Upper lobe of left lung (tissue), 6 donors: ENCODE measurements at regions not wholly inside any gene's neighbourhood (a gene's known extent, or its start where the extent isn't known, plus 50 kb on each side); places are given as distances from the start of the nearest gene placed in this dataset.

Source experiments
- ATAC-seq, 2 donors: fragments of 200-7000 bp; cut with Tn5 transposase; one replicate each; pipeline ENCODE4 v1.9.1; 2022; ENCODE audit warnings: mild to moderate bottlenecking in 2 of 2, moderate library complexity in 2 of 2; ENCODE audit not compliant: low FRiP score in 2 of 2
- DNase-seq, 2 donors: peaks; one replicate each; pipeline ENCODE4 v3.0.0-alpha.2; 2019 to 2020
- H3K27ac ChIP-seq, 4 donors: fragments of 200-600 bp; sonication (generic); one replicate each; pipeline ENCODE4 v1.5.1; 2016 to 2019
- H3K27me3 ChIP-seq, 4 donors: fragments of 200-600 bp; sonication (generic); one replicate each; pipeline ENCODE4 v1.5.1; 2017 to 2019
- H3K36me3 ChIP-seq, 4 donors: fragments of 200-600 bp; sonication (generic); one replicate each; pipeline ENCODE4 v1.5.1; 2016 to 2019
- H3K4me1 ChIP-seq, 4 donors: fragments of 200-600 bp; sonication (generic); one replicate each; pipeline ENCODE4 v1.5.1; 2018 to 2019
- H3K4me3 ChIP-seq, 4 donors: fragments of 200-600 bp; sonication (generic); one replicate each; pipeline ENCODE4 v1.5.1; 2017 to 2019; ENCODE audit warnings: mild to moderate bottlenecking in 2 of 4, moderate library complexity in 1 of 4
- H3K9me3 ChIP-seq, 4 donors: fragments of 200-600 bp; sonication (generic); one replicate each; pipeline ENCODE4 v1.5.1; 2018 to 2019
- EP300 ChIP-seq, 4 donors: sonication (generic); formaldehyde crosslinking; IDR thresholded peaks; one replicate each; pipeline ENCODE4 v1.5.1; 2017; ENCODE audit warnings: antibody characterized with exemption in 4 of 4, control low read depth in 2 of 4
- POLR2A ChIP-seq, 4 donors: fragments of 450-650 bp; IDR thresholded peaks; one replicate each; pipeline ENCODE4 v1.5.1; 2016 to 2017; ENCODE audit warnings: antibody characterized with exemption in 4 of 4, mild to moderate bottlenecking in 2 of 4
- POLR2AphosphoS5 ChIP-seq, 2 donors: sonication (generic); formaldehyde crosslinking; IDR thresholded peaks; one replicate each; pipeline ENCODE4 v1.5.1; 2017; ENCODE audit warnings: antibody characterized with exemption in 2 of 2
- WGBS, 2 donors: methylation state at CpG; one replicate each; pipeline ENCODE4 v1.1.5; 2017 to 2018; 5-methylcytosine and 5-hydroxymethylcytosine counted together
- TF ChIP-seq, protein P1 (sequence below), 6 experiments: fragments of 450-650 bp in 4 of 6; fragments of 200-600 bp in 2 of 6; sonication (generic) in 2 of 6; IDR thresholded peaks; one replicate each; pipeline ENCODE4 v1.5.1; 2016 to 2019; ENCODE audit warnings: antibody characterized with exemption in 6 of 6
- donor health status: DM: no; HTN: no; CAD: no; lungs with moderate emphysema.
- donor health status: DM: no; HTN: yes; CAD: no; lungs with severe emphysema.

- H3K27ac ChIP-seq: no peak overlapping the region
- ATAC-seq (no peak), DNase-seq (no peak)
- no peak overlapping the region for H3K4me3 ChIP-seq
- TF ChIP-seq, protein P1, sequence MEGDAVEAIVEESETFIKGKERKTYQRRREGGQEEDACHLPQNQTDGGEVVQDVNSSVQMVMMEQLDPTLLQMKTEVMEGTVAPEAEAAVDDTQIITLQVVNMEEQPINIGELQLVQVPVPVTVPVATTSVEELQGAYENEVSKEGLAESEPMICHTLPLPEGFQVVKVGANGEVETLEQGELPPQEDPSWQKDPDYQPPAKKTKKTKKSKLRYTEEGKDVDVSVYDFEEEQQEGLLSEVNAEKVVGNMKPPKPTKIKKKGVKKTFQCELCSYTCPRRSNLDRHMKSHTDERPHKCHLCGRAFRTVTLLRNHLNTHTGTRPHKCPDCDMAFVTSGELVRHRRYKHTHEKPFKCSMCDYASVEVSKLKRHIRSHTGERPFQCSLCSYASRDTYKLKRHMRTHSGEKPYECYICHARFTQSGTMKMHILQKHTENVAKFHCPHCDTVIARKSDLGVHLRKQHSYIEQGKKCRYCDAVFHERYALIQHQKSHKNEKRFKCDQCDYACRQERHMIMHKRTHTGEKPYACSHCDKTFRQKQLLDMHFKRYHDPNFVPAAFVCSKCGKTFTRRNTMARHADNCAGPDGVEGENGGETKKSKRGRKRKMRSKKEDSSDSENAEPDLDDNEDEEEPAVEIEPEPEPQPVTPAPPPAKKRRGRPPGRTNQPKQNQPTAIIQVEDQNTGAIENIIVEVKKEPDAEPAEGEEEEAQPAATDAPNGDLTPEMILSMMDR (IDR thresholded peaks at IDR 0.05): no peak
- TF ChIP-seq POLR2A (IDR thresholded peaks at IDR 0.05): no peak
- no peak for TF ChIP-seq POLR2AphosphoS5 (IDR thresholded peaks at IDR 0.05)
- no peak for TF ChIP-seq EP300 (IDR thresholded peaks at IDR 0.05)
- peaks cover 0 to 83% (median 26%) of the 10 kb centered on the region in 4 donors for H3K9me3 ChIP-seq
- no peaks in the 10 kb centered on the region for H3K36me3 ChIP-seq
- H3K27me3 ChIP-seq: no peaks in the 10 kb centered on the region
- 41 to 43% methylated on average over 19 to 20 of the region's 20 CpGs for WGBS, 2 donors
- H3K4me1 ChIP-seq: no peaks in the 10 kb centered on the region
These were observed 335.5 kb downstream of the ALG10 start for GRCh38 chr12:34357791-34358190.

- ATAC-seq (no peak), DNase-seq (no peak)
- Histone ChIP-seq H3K27ac (no peak overlapping the region), H3K9me3 (peaks cover 0 to 85% (median 28%) of the 10 kb centered on the region in 4 donors), H3K36me3 (no peaks in the 10 kb centered on the region), H3K4me3 (no peak overlapping the region), H3K4me1 (no peaks in the 10 kb centered on the region), H3K27me3 (no peaks in the 10 kb centered on the region)
- TF ChIP-seq POLR2A (IDR thresholded peaks at IDR 0.05) (no peak), EP300 (IDR thresholded peaks at IDR 0.05) (no peak), POLR2AphosphoS5 (IDR thresholded peaks at IDR 0.05) (no peak)
- 47 to 67% methylated on average over 16 to 18 of the region's 18 CpGs for WGBS, 2 donors
These were observed 335.9 kb downstream of the ALG10 start for GRCh38 chr12:34358198-34358597.

- Histone ChIP-seq H3K4me3 (no peak overlapping the region), H3K27me3 (no peaks in the 10 kb centered on the region), H3K36me3 (no peaks in the 10 kb centered on the region), H3K4me1 (no peaks in the 10 kb centered on the region), H3K27ac (no peak overlapping the region), H3K9me3 (peaks cover 0 to 96% (median 27%) of the 10 kb centered on the region in 4 donors)
- DNase-seq: no peak
- 51 to 61% methylated on average over 27 of the region's 30 CpGs for WGBS, 2 donors
- ATAC-seq: no peak
- TF ChIP-seq POLR2A (IDR thresholded peaks at IDR 0.05): no peak
- TF ChIP-seq POLR2AphosphoS5 (IDR thresholded peaks at IDR 0.05): no peak
- no peak for TF ChIP-seq EP300 (IDR thresholded peaks at IDR 0.05)
- TF ChIP-seq, protein P1 (IDR thresholded peaks at IDR 0.05): no peak
These were observed 339.5 kb downstream of the ALG10 start for GRCh38 chr12:34361721-34362316.

- WGBS, 2 donors: 57 to 69% methylated on average over 38 to 39 of the region's 39 CpGs
- Histone ChIP-seq H3K4me3 (no peak overlapping the region), H3K27ac (no peak overlapping the region), H3K9me3 (peaks cover 0 to 97% (median 29%) of the 10 kb centered on the region in 4 donors), H3K36me3 (no peaks in the 10 kb centered on the region), H3K27me3 (no peaks in the 10 kb centered on the region), H3K4me1 (no peaks in the 10 kb centered on the region)
- no peak for ATAC-seq
- no peak for DNase-seq
- TF ChIP-seq POLR2AphosphoS5 (IDR thresholded peaks at IDR 0.05): no peak
- no peak for TF ChIP-seq EP300 (IDR thresholded peaks at IDR 0.05)
- no peak for TF ChIP-seq POLR2A (IDR thresholded peaks at IDR 0.05)
- TF ChIP-seq, protein P1 (IDR thresholded peaks at IDR 0.05): no peak
These were observed 340.9 kb downstream of the ALG10 start for GRCh38 chr12:34363050-34363673.

DNA sequence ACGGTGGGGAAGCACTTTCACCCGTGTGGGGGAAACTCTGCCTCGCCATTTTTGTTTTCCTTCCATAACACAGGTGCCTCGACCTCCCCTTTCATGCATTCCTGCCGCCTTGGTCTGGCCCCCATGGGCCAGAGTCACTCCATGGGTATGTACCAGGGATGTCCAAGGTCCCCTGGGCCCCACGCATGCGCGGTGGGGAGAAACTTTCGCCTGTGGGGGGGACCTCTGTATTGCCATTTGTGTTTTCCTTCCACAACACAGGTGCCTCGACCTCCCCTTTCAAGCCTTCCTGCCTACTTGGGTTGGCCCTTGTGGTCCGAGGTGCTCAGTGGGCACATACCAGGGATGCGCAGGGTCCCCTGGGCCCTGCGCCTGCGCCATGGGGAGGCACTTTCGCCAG is 345.8 kb downstream of the ALG10 start:
- Histone ChIP-seq H3K36me3 (no peaks in the 10 kb centered on the region), H3K4me3 (no peak overlapping the region), H3K9me3 (peaks cover 0 to 97% (median 39%) of the 10 kb centered on the region in 4 donors), H3K27ac (no peak overlapping the region), H3K27me3 (no peaks in the 10 kb centered on the region), H3K4me1 (no peaks in the 10 kb centered on the region)
- no peak for DNase-seq
- no peak for ATAC-seq
- TF ChIP-seq, protein P1 (IDR thresholded peaks at IDR 0.05): no peak
- TF ChIP-seq POLR2AphosphoS5 (IDR thresholded peaks at IDR 0.05) (no peak), POLR2A (IDR thresholded peaks at IDR 0.05) (no peak), EP300 (IDR thresholded peaks at IDR 0.05) (no peak)
- 61 to 71% methylated on average over 9 to 15 of the region's 15 CpGs for WGBS, 2 donors
